NT2/D1 (cell line): ENCODE measurements at regions not wholly inside any gene's neighbourhood (a gene's known extent, or its start where the extent isn't known, plus 50 kb on each side); places are given as distances from the start of the nearest gene placed in this dataset.

Experiments used
- DNase-seq: peaks from one replicate; pipeline ENCODE4 v3.0.0-alpha.2; 2011; ENCODE audit warnings: low read depth, low spot score
- H3K27me3 ChIP-seq: 2 replicates; pipeline ENCODE4 v1.6.0; 2011; ENCODE audit warnings: mild to moderate bottlenecking; ENCODE audit not compliant: insufficient read length, insufficient read depth
- H3K36me3 ChIP-seq: 2 replicates; pipeline ENCODE4 v1.6.1; 2011; ENCODE audit warnings: mild to moderate bottlenecking, low read length, mixed read lengths; ENCODE audit not compliant: insufficient read depth, insufficient read length
- H3K4me1 ChIP-seq: 2 replicates; pipeline ENCODE4 v1.5.1; 2011; ENCODE audit not compliant: insufficient read depth, insufficient read length
- H3K4me3 ChIP-seq: 2 replicates; pipeline ENCODE4 v1.5.1; 2011; ENCODE audit warnings: low read depth; ENCODE audit not compliant: insufficient read length
- H3K9ac ChIP-seq: 2 replicates; pipeline ENCODE4 v1.6.0; 2011; ENCODE audit warnings: low read depth; ENCODE audit not compliant: insufficient read length
- H3K9me3 ChIP-seq: 2 replicates; pipeline ENCODE4 v1.5.1; 2011; ENCODE audit warnings: mild to moderate bottlenecking, low read length; ENCODE audit not compliant: insufficient read depth
- SUZ12 ChIP-seq: IDR thresholded peaks from 2 replicates; pipeline ENCODE4 v1.6.1; 2011; ENCODE audit not compliant: insufficient read length, insufficient read depth; ENCODE audit errors: extremely low read depth
- YY1 ChIP-seq: IDR thresholded peaks from 2 replicates; pipeline ENCODE4 v1.6.1; 2011; ENCODE audit not compliant: insufficient read length, insufficient read depth
- ZNF274 ChIP-seq: IDR thresholded peaks from 2 replicates; pipeline ENCODE4 v1.6.1; 2011; ENCODE audit warnings: mild to moderate bottlenecking, low read depth, low read length

DNA sequence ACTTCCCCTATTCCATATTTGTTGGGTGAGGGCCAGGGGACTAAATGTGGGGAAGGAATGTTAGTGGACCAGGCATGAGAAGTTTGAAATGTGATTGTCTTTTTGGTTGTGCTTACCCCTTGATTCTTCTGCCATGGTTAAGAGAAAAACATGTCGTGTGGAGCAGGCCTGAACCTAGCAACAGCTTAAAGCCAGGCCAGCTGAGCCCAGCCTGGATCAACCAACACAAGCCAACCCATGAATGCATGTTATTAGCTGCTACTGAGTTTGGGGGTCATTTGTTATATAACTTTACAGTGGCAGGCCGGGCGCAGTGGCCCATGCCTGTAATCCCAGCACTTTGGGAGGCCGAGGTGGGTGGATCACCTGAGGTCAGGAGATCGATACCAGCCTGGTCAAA, 52.4 kb upstream of the TRIO start:
- TF ChIP-seq ZNF274: no peak
- no peak for TF ChIP-seq SUZ12
- no peak for TF ChIP-seq YY1
- DNase-seq: no peak
- H3K9me3 ChIP-seq: peaks cover 8% of the 10 kb centered on the region; the same call in 1 of the 2 replicates

DNA sequence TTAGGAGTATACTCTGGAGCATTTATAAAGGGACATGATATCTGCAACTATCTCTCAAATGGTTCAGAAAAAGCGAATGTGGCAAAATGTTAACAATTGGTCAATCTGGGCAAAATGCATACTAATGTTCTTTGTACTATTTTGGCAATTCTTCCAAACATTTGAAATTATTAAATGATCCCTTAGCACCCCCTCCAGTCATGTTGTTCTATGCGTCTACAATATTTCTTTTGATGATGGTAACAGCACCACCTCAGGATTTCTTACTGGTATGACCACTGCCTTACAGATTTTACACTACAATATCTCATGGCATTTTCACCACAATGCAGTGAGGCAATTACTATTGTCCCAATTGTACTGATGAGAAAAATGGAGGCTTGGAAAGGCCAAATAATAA, 52.9 kb upstream of the TRIO start:
- Histone ChIP-seq H3K36me3 (no peaks in the 10 kb centered on the region), H3K9me3 (peaks cover 8% of the 10 kb centered on the region; the same call in 1 of the 2 replicates), H3K9ac (no peak overlapping the region), H3K27me3 (no peaks in the 10 kb centered on the region), H3K4me3 (no peak overlapping the region), H3K4me1 (no peaks in the 10 kb centered on the region)
- TF ChIP-seq YY1 (no peak), SUZ12 (no peak), ZNF274 (no peak)
- no peak for DNase-seq

More for the DNA sequence above, 52.4 kb upstream of the TRIO start:
- Histone ChIP-seq H3K36me3 (no peaks in the 10 kb centered on the region), H3K27me3 (no peaks in the 10 kb centered on the region), H3K4me1 (no peaks in the 10 kb centered on the region), H3K9ac (no peak overlapping the region), H3K4me3 (no peak overlapping the region)

DNA sequence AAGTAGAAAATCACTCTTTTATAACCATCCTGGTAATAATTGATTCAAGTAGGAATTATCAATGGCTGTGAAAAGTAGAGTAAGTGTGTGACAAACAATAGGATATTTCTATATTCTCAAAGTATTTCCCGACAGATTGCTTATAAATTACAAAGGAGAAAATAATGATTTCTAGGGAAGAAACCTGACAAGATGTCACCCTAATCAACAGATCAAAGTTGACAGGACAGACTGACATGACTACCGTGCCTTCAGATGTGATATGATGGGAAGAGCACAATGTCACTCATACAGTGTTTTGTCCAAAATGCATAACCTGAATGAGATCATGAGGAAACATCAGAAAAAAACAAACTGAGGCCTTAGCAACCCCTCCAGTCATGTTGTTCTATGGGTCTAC, 53.9 kb upstream of the TRIO start:
- DNase-seq: no peak
- TF ChIP-seq YY1 (no peak), ZNF274 (no peak), SUZ12 (no peak)
- no peaks in the 10 kb centered on the region for H3K4me1 ChIP-seq
- no peaks in the 10 kb centered on the region for H3K27me3 ChIP-seq
- H3K36me3 ChIP-seq: no peaks in the 10 kb centered on the region
- H3K4me3 ChIP-seq: no peak overlapping the region
- no peak overlapping the region for H3K9ac ChIP-seq
- peaks cover 8% of the 10 kb centered on the region; the same call in 1 of the 2 replicates for H3K9me3 ChIP-seq

DNA sequence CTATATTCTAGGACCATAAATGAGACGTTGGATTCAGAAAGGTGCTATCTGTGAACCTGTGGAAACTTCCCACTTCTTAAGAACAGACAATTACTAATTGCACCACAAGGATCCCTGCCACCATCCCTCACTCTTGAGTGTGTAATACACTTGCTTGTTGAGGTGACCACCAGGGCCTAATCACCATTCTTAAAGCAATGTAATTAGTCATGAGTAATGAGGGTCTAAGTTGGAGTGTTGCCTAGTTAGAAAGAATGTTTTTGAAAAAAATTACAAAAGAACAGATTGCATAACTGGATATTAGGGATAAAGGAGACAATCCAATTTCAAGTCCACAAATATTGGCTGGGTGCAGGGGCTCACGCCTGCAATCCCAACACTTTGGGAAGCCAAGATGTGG, 56.9 kb upstream of the TRIO start:
- Histone ChIP-seq H3K27me3 (no peaks in the 10 kb centered on the region), H3K4me1 (no peaks in the 10 kb centered on the region), H3K4me3 (no peak overlapping the region), H3K9ac (no peak overlapping the region), H3K36me3 (no peaks in the 10 kb centered on the region), H3K9me3 (peaks cover 8% of the 10 kb centered on the region; the same call in 1 of the 2 replicates)
- TF ChIP-seq ZNF274 (no peak), YY1 (no peak), SUZ12 (no peak)
- no peak for DNase-seq

DNA sequence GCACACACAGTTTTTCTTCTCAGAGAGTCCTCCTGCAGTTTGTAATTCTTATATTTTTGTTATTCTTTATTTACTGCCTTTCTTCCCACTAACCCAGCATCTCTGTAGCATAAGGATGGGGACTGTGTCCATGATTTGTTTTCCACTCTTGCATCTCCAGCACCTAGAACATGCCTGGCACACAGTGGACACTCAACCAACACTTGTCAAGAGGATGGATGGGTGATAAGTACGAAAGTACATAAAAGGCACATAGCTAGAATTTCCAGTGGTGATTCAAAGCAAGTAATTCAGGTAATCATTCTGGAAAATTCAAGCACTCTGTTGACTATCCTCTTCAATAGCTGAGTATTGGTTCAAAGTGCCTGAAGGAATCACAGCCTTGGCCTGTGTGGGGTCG, 60.2 kb upstream of the TRIO start:
- TF ChIP-seq ZNF274 (no peak), SUZ12 (no peak), YY1 (no peak)
- no peak overlapping the region for H3K9ac ChIP-seq
- H3K4me1 ChIP-seq: no peaks in the 10 kb centered on the region
- H3K36me3 ChIP-seq: no peaks in the 10 kb centered on the region
- no peaks in the 10 kb centered on the region for H3K27me3 ChIP-seq
- no peak for DNase-seq
- H3K4me3 ChIP-seq: no peak overlapping the region
- no peaks in the 10 kb centered on the region for H3K9me3 ChIP-seq

DNA sequence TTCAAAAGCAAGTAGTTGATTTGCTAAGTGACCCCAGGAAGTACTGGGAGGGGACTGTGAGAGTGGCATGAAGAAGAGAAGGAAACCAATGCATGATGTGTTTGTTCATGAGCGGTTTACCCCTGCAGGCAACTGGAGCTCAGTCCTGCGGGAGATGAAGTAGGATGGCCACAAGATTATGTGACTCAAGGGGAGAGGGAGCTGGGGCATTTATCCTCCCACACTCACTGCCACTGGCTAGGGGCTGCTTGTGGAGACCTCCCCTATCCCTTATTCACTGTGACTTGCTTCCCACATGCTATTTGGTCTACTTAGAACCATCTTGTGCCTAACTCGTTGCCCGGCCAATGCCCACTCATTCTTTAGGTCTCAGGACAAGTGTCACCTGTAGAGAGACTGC, 60.6 kb upstream of the TRIO start:
- no peak for DNase-seq
- Histone ChIP-seq H3K9ac (no peak overlapping the region), H3K4me1 (no peaks in the 10 kb centered on the region)

DNA sequence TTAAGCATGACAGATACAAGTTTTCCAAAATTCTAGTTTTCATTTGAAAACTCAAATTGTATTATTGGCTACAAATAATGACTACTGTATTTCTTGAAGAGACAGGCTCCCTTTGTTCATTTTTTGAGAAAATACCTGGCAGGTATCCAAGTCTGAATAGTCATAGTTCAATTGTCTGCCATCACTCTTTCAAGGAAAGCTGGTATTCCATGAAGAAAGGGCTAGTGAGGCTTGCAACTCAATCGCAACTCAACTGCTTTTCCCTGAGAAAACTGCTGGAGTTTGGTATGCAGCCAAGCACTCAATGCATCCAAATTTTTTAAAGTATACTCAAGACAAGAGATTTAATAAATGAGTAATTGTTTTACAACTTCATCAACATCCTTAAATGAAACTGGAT, 61.4 kb upstream of the TRIO start:
- H3K36me3 ChIP-seq: no peaks in the 10 kb centered on the region
- TF ChIP-seq YY1 (no peak), SUZ12 (no peak), ZNF274 (no peak)
- no peak overlapping the region for H3K9ac ChIP-seq
- no peak overlapping the region for H3K4me3 ChIP-seq
- no peak for DNase-seq
- no peaks in the 10 kb centered on the region for H3K27me3 ChIP-seq
- no peaks in the 10 kb centered on the region for H3K9me3 ChIP-seq
- H3K4me1 ChIP-seq: no peaks in the 10 kb centered on the region

More for the DNA sequence above, 60.6 kb upstream of the TRIO start:
- no peaks in the 10 kb centered on the region for H3K36me3 ChIP-seq
- H3K27me3 ChIP-seq: no peaks in the 10 kb centered on the region
- H3K4me3 ChIP-seq: no peak overlapping the region
- TF ChIP-seq SUZ12: no peak
- no peak for TF ChIP-seq YY1
- no peak for TF ChIP-seq ZNF274
- no peaks in the 10 kb centered on the region for H3K9me3 ChIP-seq
